ENCODE measurements at regions not wholly inside any gene's neighbourhood (a gene's known extent, or its start where the extent isn't known, plus 50 kb on each side); places are given as distances from the start of the nearest gene placed in this dataset.

GRCh38 chr6:85272592-85272991 is 177.3 kb upstream of the NT5E start:
- ATAC-seq (no peak), DNase-seq (no peak), FAIRE-seq (no peak)
- Histone ChIP-seq H3K9me3 (no peaks in the 10 kb centered on the region), H3K4me3 (no peak overlapping the region), H3K27ac (no peak overlapping the region), H3K4me1 (no peaks in the 10 kb centered on the region), H3K27me3 (no peaks in the 10 kb centered on the region), H3K36me3 (no peaks in the 10 kb centered on the region)
- TF ChIP-seq CTCF (IDR thresholded peaks at IDR 0.05), result no peak
- intact Hi-C loops (cut with DNase I), result no loop called here
- 47 to 59% methylated on average over 3 of the region's 3 CpGs for WGBS, 2 donors

- DNase-seq, result no peak
- FAIRE-seq, result no peak
- Histone ChIP-seq H3K9me3 (no peaks in the 10 kb centered on the region), H3K27ac (no peak overlapping the region), H3K4me1 (no peaks in the 10 kb centered on the region), H3K27me3 (no peaks in the 10 kb centered on the region), H3K4me3 (no peak overlapping the region), H3K36me3 (no peaks in the 10 kb centered on the region)
- ATAC-seq, result no peak
- no peak for TF ChIP-seq CTCF (IDR thresholded peaks at IDR 0.05)
- intact Hi-C loops (cut with DNase I), result no loop called here
- WGBS, 2 donors, result 50 to 58% methylated on average over 3 of the region's 3 CpGs
These were observed 187.3 kb upstream of the NT5E start for GRCh38 chr6:85262621-85263020.

- Histone ChIP-seq H3K4me3 (no peak overlapping the region), H3K27ac (no peak overlapping the region), H3K4me1 (no peaks in the 10 kb centered on the region), H3K9me3 (no peaks in the 10 kb centered on the region), H3K36me3 (no peaks in the 10 kb centered on the region), H3K27me3 (no peaks in the 10 kb centered on the region)
- intact Hi-C loops (cut with DNase I), result no loop called here
- no peak for FAIRE-seq
- 55 to 62% methylated on average over 6 of the region's 6 CpGs for WGBS, 2 donors
- ATAC-seq, result no peak
- DNase-seq, result no peak
- TF ChIP-seq CTCF (IDR thresholded peaks at IDR 0.05), result no peak
These were observed 188.6 kb upstream of the NT5E start for GRCh38 chr6:85261271-85261670.

GRCh38 chr6:85255661-85256060 is 194.2 kb upstream of the NT5E start:
- DNase-seq (no peak), FAIRE-seq (no peak), ATAC-seq (no peak)
- no peak overlapping the region for H3K4me3 ChIP-seq
- TF ChIP-seq CTCF (IDR thresholded peaks at IDR 0.05), result no peak
- H3K36me3 ChIP-seq, result no peaks in the 10 kb centered on the region
- H3K4me1 ChIP-seq, result no peaks in the 10 kb centered on the region
- H3K27ac ChIP-seq, result no peak overlapping the region
- no peaks in the 10 kb centered on the region for H3K9me3 ChIP-seq
- H3K27me3 ChIP-seq, result no peaks in the 10 kb centered on the region
- intact Hi-C loops (cut with DNase I), result no loop called here

DNA sequence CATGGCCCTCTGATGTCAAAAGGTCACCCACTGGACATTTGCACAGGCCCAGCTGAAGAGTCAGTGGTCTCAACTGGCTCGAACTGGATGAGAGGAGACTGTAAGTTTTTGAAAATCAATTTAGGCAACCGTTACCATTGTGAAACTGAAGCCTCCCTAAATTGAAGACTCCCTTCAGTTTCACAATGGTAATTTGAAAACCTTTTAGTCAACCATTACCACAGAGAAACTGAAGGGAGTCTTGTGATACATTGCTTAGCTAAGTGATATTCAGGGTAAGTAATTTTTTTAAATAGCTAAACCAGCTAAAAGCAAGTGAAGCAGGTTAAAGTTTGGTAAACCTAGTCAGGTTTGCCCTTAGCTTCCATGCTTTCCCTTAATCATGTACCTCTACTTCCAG is 197.3 kb upstream of the NT5E start:
- H3K9me3 ChIP-seq, result no peaks in the 10 kb centered on the region
- no peak overlapping the region for H3K27ac ChIP-seq
- 39% methylated on average over 2 of the region's 2 CpGs for WGBS, 2 donors
- TF ChIP-seq CTCF (IDR thresholded peaks at IDR 0.05), result no peak
- ATAC-seq (no peak), FAIRE-seq (no peak), DNase-seq (no peak)
- H3K36me3 ChIP-seq, result no peaks in the 10 kb centered on the region
- H3K4me1 ChIP-seq, result no peaks in the 10 kb centered on the region
- H3K27me3 ChIP-seq, result no peaks in the 10 kb centered on the region
- intact Hi-C loops (cut with DNase I), result no loop called here
- no peak overlapping the region for H3K4me3 ChIP-seq
